HG03066 (cell line): ENCODE measurements at regions not wholly inside any gene's neighbourhood (a gene's known extent, or its start where the extent isn't known, plus 50 kb on each side); places are given as distances from the start of the nearest gene placed in this dataset.

ENCODE experiments used
- ATAC-seq: cut with Tn5 transposase; IDR thresholded peaks from one replicate; pipeline ENCODE4 v1.9.1; 2021; ENCODE audit warnings: low read depth; ENCODE audit not compliant: unreplicated experiment

DNA sequence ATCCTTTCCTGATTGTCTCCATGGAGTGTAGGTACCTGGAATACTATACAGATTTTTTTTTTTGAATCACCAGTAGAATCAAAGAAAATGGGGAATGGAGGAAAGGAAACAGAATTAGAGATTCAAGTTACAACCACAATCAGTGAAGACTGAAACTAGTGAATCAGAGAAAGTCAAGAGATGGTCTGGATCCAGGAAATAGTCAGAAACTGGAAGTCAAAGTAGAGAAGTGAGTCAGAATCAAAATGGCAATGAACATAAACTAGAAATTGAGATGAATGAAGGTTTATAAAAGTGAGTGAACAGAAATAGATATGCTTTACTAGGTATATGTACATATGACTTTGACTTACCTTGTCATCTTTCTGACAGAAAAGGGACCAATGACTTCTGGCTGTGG, 579.0 kb downstream of the PLCL1 start:
- ATAC-seq, result no peak

DNA sequence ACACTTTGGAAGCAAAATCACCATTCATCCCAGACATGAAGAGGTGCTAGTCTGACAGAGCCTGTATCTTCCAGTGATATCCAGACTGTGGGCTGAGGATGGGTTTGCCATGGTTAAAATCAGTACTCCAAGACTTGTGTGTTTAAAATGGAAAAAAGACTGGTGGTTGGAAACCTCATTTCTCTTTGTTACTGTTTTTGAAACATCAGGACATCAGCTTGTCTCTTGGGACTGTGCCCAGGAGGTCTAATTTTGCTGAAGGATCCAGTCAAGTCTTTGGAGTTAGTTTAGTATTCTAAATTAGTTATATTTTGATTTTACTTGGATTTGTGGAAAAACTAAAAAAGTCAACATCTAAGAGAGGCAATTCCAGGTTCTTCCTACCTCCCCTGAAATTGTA, 578.4 kb downstream of the PLCL1 start:
- no peak for ATAC-seq

DNA sequence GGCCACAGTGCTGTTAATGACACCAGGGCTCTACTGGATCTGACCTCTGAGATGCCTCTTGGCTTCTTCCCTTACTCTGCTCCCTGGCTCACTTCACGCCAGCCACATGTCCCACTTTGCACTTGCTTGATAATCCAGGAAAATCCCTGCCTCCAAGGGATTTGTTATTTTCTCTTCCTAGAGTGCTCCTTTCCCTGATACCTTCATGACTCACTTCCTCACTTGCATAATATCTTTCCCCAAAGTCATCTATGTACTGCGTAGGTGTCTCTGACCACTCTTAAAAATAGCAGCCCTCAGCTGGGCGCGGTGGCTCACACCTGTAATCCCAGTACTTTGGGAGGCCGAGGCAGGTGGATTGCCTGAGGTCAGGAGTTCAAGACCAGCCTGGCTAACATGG, 572.3 kb downstream of the PLCL1 start:
- ATAC-seq, result no peak

DNA sequence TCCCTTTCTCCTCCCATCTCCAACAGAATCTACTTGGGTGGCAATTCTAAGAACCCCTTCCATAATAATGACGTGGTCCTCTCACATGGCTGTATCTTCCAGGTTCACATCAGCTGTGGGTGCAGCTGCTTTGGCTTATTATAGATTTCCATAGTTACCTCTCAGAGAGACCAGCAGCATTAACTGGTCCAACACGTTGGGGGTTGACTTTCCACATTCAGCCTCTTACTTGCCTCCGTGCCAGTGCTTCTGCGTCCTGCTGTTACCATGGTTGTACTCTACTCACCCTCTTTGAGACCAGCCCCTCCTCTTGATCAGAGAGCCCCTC, 570.7 kb downstream of the PLCL1 start:
- no peak for ATAC-seq

DNA sequence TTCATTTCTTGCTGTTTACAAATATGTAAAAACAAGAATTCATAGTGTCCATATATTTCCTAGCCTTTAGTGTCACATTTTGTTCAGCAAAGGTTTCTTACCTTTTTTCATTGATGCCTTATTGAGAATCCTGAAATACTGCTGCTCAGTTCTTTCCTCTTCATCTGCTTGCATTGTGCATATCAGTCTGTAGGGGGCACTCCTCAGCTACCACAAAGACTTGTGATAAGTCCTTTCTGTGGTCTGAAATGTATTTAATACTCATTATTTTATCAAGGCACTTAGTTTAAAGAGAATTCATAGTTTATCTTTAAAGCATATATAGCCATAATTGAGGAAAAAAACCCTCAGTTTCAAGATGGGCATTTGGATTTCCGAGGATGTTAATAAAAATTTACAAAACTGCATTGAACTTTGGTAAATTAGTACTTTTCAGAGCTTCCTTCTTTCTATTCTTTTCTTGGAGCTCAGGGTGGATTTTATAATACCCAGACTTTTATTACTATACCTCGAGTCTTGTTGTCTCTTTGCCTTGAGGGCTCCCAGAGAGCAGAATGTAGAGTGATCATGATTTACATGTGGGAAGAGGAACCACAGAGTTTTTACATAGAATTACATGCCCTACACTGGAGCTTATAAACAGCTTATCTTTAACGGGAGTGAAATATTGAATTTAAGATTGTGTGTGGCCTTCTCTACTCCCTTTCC, 570.1 kb downstream of the PLCL1 start:
- ATAC-seq, result no peak

DNA sequence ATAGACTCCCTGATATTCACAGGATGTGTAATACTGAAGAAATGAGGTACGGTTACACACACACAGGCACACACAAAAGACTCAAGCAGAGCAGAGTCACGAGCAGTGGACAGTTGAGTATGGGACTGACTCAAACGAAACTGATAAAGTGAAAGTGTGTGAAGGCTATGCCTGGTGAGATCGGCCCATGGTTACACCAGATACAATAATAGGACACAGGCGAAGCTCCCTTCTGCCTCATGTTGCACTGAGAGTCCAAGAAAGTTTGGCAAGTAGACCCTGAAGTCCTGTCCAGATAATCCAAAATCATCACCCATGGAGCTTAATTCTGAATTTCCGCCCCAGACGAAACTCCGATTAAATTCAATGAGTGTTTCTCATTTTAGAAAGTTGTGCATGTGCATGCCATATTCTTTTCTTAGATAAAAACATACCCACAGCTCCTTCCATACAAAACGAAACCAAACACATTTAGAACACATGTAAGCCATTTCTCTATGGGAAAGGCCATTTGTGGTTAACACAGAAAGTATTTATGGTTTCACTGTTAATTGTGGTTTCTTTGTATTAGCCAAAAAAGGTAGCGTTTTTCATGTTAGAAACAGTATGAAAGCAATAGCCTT, 567.6 kb downstream of the PLCL1 start:
- peak; percentile 96 for ATAC-seq

DNA sequence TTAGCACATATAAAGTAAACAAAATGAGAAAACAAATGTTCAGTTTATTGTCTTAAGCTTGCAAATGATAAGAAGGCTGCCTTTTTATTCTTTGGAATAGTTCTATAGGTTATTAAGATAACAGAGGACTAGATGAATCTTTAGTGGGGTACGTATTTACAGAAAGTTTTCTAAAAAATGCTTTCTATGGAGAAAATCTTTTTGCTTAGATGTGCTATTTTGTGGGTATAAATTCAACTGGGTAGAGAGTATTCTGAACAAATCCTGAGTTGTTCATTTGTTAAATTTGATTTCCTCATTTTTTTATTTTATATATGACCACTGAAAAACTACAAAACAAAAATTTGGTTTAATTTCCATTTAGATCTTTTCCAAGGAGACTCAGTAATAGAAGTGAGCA, 566.9 kb downstream of the PLCL1 start:
- no peak for ATAC-seq

DNA sequence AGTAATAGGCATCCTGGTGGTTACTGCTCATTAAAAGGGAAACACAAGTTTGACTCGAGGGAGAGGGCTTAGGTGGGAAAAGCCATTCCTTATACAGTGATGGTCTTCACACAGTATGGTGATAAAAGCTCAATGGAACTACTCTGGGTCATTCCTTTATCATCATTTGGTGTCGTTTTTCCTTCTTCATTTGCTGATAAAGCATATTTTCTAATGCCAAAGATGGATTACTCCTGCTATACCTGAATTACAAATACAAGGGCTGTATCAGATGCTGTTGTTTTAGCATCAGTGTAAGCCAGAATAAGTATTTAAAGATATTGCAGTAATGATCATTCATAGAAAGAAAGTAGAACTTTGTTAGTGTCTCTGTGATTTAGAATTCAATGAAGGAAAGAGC, 563.7 kb downstream of the PLCL1 start:
- no peak for ATAC-seq

DNA sequence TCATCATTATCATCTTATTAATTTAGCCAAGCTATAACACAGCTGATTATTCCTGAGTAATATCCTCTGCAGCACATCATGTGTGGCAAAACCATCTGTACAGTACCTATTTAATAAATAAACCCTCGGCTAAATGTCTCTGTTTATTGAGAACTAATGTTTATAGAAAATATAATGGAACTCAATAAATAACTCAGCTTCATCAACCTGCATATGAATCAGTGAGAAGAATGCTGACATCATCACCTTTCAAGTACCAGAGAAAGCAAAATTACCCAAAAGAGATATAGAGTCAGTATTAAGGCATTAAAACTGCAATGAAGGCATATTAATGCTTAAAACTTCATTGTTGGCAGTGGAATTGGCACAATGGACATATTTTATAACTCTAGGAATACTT, 558.3 kb downstream of the PLCL1 start:
- ATAC-seq, result no peak

DNA sequence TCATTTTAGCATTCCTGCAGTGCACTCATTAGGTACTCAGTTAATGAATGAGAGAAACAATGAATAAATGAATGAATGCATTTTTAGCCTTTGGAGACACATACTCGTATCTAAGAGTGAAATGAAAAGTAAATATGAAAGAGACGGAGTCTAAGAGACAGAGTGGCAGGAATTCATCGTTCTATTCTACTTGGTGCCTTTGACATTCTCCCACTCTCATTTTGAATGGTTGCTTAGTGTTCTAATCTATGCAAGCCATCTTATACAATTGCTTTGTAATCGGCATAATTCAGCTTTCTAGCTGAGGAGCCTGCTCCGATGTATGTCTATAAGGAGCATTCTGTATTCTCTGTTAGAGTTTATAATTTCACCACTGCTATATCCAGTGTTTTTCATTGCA, 554.9 kb downstream of the PLCL1 start:
- no peak for ATAC-seq

DNA sequence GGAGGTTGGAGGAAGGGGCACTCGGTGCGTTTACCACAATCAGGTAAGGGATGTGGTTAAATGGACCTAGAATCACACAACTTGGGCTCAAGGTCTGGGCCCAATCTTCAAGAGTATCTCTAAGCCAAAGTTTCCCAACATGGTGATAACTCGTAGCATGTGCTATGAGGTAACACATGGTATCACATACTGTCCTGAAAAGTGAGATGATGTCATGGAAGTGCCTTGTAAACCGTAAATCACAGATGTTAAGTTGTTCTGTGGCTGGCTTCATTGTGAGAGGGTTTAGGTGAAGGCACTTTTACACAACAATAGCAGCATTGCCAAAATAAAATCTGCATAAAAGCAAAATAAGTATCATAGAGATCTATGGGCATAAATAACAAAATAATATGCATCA, 551.8 kb downstream of the PLCL1 start:
- ATAC-seq, result no peak

DNA sequence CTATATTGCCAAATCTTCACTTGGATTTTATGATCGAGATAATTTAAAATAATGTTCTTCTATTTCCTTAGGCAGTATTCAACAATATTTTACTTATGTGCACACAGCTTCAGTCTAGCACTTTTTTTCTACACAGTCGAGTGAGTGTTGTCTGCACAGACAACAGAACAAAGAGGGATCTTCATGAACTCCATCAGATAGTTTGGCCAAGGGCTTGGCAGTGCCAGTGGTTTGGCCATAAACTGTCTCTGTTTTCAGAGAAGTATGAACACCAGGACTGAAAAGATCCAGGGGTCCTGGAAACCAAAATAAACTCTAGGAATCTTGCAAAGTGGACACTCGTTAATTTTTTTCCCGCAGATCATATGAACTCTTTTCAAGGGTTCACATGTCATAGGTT, 547.3 kb downstream of the PLCL1 start:
- ATAC-seq, result no peak

DNA sequence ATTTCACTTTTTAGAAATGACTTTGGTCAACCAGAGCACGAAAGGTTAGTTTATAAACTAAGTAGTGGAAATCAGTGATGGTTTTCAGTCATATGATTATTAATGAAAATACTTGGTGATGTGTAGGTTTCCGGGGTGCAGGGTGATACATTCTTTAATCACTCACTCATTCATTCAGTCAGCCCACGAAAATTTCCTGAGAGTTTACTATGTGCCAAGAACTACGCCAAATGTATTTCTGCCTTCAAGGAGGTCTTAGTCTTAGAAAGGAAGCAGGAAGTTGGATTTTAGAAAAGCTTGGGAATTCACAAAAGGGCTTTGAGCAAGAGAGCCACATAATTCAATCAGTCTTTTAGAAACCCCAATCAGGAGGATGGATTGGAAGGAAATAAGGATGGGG, 543.6 kb downstream of the PLCL1 start:
- ATAC-seq, result no peak

DNA sequence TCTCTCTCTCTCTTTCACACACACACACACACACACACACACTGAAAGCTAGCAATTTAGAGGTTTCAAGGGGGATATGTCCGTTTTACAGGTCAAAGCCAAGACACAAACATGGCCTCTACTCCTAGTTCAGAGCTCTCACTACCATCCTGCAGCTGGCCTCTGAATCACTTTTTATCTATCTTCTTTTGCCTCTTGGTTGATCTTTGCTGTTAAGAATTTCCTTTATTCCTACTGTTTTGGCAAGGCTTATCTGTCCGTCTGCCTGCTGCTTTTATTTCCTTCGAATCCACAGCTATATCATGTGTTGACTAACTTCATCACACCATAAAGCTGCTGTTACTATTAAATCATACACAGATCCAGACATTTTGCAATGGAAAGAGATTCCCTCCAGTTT, 543.0 kb downstream of the PLCL1 start:
- no peak for ATAC-seq

DNA sequence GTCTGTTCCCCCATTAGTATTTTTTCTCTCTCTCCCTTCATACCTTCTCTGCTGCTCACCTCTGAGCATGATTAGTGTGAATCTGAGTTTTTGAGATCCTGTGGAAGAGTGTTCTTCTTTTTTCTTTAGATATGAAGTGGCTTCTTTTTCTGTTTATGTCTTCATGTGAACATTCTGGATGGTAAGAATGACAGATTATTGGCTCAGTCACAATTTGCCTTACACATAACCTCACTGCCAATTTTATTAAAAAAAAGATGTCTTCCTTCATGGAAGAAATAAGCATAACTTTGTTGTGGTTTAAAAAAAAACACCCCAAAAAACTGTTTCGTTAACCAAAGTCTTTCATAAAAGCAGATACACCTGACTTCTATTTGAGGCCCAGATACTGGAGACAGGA, 539.1 kb downstream of the PLCL1 start:
- no peak for ATAC-seq

DNA sequence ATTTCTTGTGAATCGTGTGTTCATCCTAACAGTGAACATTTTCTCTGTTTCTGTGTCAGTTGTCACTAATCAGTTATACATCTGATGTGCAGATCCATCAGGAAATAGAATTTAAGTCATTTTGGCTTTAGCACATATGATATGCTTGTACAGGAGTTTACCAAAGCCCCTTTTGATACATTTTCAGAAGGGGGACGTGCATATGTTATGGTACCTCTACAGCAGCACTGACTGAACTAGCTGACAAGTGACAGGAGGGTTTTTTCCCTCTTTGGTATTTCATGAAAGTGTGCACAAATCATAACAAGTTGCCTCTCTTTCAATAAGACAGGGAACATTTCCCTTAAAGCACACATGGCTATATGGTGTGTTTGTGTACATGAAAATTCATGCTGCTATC, 536.5 kb downstream of the PLCL1 start:
- no peak for ATAC-seq

DNA sequence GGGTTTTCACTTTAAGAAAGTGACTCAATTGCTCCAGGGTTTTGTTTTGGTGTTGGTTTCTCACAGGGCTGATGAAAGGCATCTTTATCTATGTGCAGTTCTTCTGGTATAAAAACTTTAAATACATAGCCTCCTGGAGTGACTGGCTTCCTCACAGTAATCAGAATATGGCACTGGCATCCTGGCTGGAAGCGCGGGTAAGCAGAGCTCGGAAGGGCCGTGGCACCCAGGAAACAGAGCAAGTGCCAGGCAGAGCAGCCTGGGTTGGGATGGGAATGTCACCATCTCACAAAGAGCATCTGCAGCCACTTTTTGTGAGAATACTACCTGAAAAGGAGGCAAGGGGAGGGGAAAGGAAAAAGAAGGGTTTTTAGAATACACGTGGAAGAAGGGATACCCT, 534.7 kb downstream of the PLCL1 start:
- no peak for ATAC-seq

DNA sequence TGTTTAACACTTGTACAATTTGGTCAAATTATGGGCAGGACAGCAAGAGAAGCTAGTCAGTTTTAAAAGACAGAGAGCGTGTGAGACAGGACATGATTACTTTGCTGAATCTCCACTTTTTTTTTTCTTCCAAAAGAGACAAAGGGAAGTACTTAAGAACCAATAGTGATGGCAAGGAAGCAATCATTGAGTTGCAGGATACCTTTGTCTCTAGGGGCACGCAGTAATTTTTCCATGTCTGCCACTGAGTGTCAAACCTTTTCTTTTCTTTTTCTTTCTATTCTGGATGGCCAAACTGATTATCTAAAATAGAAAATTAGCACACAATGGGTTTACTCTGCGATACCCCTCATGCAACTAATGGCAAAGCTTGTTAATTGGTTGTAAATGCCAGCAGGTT, 533.0 kb downstream of the PLCL1 start:
- ATAC-seq, result no peak

DNA sequence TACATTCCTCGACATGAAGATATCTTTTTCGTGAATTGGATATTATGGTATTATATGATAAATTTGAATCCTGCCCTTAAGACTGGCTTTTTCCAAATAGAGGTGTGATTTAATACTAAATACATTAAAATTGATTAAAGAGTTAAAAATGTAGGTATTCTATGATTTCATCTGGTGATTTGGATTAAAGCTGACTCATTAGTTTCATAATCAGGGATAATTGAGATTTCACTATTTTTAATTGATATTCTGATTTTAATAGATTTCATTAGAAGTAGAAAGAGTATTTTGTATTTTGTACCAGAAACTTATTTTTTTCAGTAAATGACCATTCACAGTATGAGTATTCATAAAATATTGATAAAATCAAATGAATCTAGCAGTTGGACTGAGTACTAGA, 524.1 kb downstream of the PLCL1 start:
- no peak for ATAC-seq

DNA sequence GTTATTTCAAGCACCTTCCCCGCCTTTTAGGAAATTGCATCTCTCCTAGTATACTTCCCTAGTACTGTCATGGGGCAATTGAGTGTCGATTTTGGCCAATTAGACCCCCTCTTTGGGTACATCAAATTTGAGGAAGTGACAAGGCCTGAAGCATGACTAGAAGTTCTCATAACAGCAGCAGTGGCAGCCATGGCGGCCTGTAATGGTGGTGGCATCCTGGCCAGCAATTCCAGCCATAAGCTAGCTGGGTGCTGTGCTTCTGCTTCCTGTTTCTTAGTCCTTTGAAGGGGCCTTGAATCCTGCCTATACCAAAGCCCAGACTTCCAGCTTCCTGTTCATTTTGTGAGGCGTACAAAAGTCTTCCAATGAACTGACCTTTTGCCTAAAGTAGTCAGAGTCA, 523.1 kb downstream of the PLCL1 start:
- no peak for ATAC-seq

DNA sequence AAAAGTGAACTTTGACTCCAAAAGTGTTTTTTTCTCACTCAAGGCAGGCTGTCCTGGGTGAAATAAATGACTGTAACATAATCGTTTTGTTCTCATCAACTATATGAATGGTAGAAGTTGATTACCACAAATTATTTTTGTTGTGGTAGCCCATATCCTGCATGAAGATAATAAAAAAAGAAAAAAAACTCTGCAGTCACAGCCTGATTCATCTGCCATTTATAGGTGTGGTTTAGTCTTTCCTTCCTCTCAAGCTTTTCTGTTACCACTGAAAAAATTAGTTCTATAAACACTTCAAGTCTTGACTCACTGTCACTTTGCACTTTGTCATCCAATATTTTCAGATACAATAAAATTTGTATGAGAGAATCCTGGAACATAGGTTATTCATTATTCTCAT, 522.0 kb downstream of the PLCL1 start:
- no peak for ATAC-seq

DNA sequence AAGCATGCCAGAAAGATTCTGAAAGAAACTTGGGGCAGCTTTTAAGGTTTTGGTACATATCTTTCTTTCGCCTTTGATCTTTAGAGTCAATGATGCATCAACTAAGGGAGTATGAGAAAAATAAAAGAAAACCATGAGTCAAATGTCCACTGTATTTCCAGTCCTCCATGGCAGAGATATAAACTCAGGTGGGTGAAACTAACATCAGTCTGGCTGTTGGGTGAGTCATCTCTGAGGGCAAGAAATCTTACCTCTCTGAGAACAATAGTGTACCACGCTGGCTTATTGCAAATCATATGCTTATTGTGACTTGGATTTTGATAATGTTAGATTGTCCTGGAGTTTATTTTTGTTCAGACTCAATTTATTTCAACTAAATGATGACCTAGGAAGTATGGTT, 521.0 kb downstream of the PLCL1 start:
- ATAC-seq, result no peak

DNA sequence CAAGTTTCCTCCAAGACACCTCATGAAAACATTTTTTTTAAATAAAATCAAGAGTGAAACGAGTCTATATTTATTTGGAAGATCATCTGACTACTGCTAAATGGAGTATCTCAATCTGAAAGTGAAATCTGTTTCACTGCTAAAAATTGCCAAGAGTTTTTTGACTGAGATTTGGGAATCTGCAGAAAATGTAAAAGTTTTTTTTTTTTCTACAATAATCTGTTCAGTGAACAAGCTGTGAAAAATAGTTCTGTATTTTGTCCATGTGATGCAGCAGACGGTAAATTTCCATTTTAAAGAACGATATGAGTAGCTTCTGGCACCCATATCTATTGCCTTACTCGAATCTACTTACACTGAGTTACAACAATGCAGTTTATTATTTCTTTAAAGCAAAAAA, 519.7 kb downstream of the PLCL1 start:
- no peak for ATAC-seq
